Activated naive CD8-positive, alpha-beta T cell treated with anti-CD3 and anti-CD28 coated beads, Interleukin-2, amount 10 ng/mL, durations not matched to agents 7 days and 5 days (primary cell): ENCODE measurements at regions not wholly inside any gene's neighbourhood (a gene's known extent, or its start where the extent isn't known, plus 50 kb on each side); places are given as distances from the start of the nearest gene placed in this dataset.
"Not testable (repeated sequence)": the region's sequence is repeated elsewhere in the genome, so short reads cannot be mapped to it uniquely, and the experiment has no call there.

Experiments
- ATAC-seq: fragments of 150-1000 bp; cut with Tn5 transposase; one replicate; pipeline ENCODE4 v1.10.0; 2021; ENCODE audit warnings: low read depth, moderate library complexity
- POLR2A ChIA-PET: fragments of 350-600 bp; sonication (Branson Sonifier 250); formaldehyde crosslinking; loops from one replicate; lab custom pipeline; 2021; ENCODE audit warnings: antibody characterized with exemption; lab: Charles Lee
- DNase-seq: peaks from one replicate; pipeline ENCODE4 v3.0.0; 2021
- H3K27ac Mint-ChIP-seq: one replicate; pipeline ENCODE4 v1.8.0; 2022; ENCODE audit warnings: mild to moderate bottlenecking, mixed read lengths
- H3K27me3 Mint-ChIP-seq: one replicate; pipeline ENCODE4 v1.8.0; 2022; ENCODE audit warnings: mild to moderate bottlenecking, moderate library complexity, mixed read lengths
- H3K36me3 Mint-ChIP-seq: one replicate; pipeline ENCODE4 v1.8.0; 2021; ENCODE audit warnings: mild to moderate bottlenecking, mixed read lengths
- H3K4me1 Mint-ChIP-seq: one replicate; pipeline ENCODE4 v1.8.0; 2021; ENCODE audit warnings: mixed read lengths
- H3K4me3 Mint-ChIP-seq: one replicate; pipeline ENCODE4 v1.8.0; 2022; ENCODE audit warnings: mild to moderate bottlenecking, moderate library complexity, mixed read lengths
- H3K9me3 Mint-ChIP-seq: one replicate; pipeline ENCODE4 v1.8.0; 2021; ENCODE audit warnings: mixed read lengths

- H3K4me1 Mint-ChIP-seq, H3K9me3 Mint-ChIP-seq, H3K27ac Mint-ChIP-seq, H3K4me3 Mint-ChIP-seq, POLR2A ChIA-PET, H3K27me3 Mint-ChIP-seq, H3K36me3 Mint-ChIP-seq: not testable (repeated sequence)
- peak; percentile 41 for DNase-seq
- peak; percentile 61 for ATAC-seq
Measured at GRCh38 chrX:13378562-13379518, 59.0 kb upstream of the ATXN3L start.

GRCh38 chrX:13377550-13377934 is 57.7 kb upstream of the ATXN3L start:
- Mint-ChIP-seq H3K27me3 (peaks cover 3% of the 10 kb centered on the region), H3K27ac (no peak overlapping the region), H3K9me3 (peaks cover 2% of the 10 kb centered on the region), H3K4me3 (no peak overlapping the region), H3K4me1 (peaks cover 3% of the 10 kb centered on the region), H3K36me3 (no peaks in the 10 kb centered on the region)
- ATAC-seq = no peak
- no peak for DNase-seq
- POLR2A ChIA-PET = no interaction called here

GRCh38 chrX:13376857-13377549 is 57.1 kb upstream of the ATXN3L start:
- Mint-ChIP-seq H3K9me3 (peaks cover 2% of the 10 kb centered on the region), H3K36me3 (no peaks in the 10 kb centered on the region), H3K4me1 (peaks cover 3% of the 10 kb centered on the region), H3K4me3 (no peak overlapping the region), H3K27ac (no peak overlapping the region), H3K27me3 (peaks cover 3% of the 10 kb centered on the region)
- ATAC-seq (no peak), DNase-seq (no peak)
- POLR2A ChIA-PET = no interaction called here

- H3K4me1 Mint-ChIP-seq, ATAC-seq, H3K4me3 Mint-ChIP-seq, H3K27me3 Mint-ChIP-seq, POLR2A ChIA-PET, DNase-seq, H3K27ac Mint-ChIP-seq, H3K36me3 Mint-ChIP-seq, H3K9me3 Mint-ChIP-seq: not testable (repeated sequence)
Measured at GRCh38 chrX:13375596-13375995, 55.7 kb upstream of the ATXN3L start.

- DNase-seq (no peak), ATAC-seq (no peak)
- H3K27me3 Mint-ChIP-seq = peaks cover 3% of the 10 kb centered on the region
- H3K9me3 Mint-ChIP-seq = peaks cover 2% of the 10 kb centered on the region
- H3K36me3 Mint-ChIP-seq = no peaks in the 10 kb centered on the region
- H3K4me1 Mint-ChIP-seq = peaks cover 3% of the 10 kb centered on the region
- H3K4me3 Mint-ChIP-seq = no peak overlapping the region
- H3K27ac Mint-ChIP-seq = no peak overlapping the region
- POLR2A ChIA-PET = no interaction called here
Measured at GRCh38 chrX:13374364-13374763, 54.5 kb upstream of the ATXN3L start.

GRCh38 chrX:13373431-13374187 is 53.8 kb upstream of the ATXN3L start:
- Mint-ChIP-seq H3K27me3 (peaks cover 3% of the 10 kb centered on the region), H3K36me3 (no peaks in the 10 kb centered on the region), H3K4me3 (no peak overlapping the region), H3K4me1 (peaks cover 3% of the 10 kb centered on the region), H3K9me3 (peaks cover 2% of the 10 kb centered on the region), H3K27ac (no peak overlapping the region)
- ATAC-seq (no peak), DNase-seq (no peak)
- POLR2A ChIA-PET = no interaction called here

- peaks cover 4% of the 10 kb centered on the region for H3K27me3 Mint-ChIP-seq
- ATAC-seq = no peak
- H3K27ac Mint-ChIP-seq = no peak overlapping the region
- H3K4me3 Mint-ChIP-seq = no peak overlapping the region
- peaks cover 2% of the 10 kb centered on the region for H3K9me3 Mint-ChIP-seq
- H3K36me3 Mint-ChIP-seq = no peaks in the 10 kb centered on the region
- POLR2A ChIA-PET = no interaction called here
- H3K4me1 Mint-ChIP-seq = peaks cover 4% of the 10 kb centered on the region
- DNase-seq = no peak
Measured at GRCh38 chrX:13373027-13373426, 53.2 kb upstream of the ATXN3L start.

GRCh38 chrX:13372203-13372980 is 52.5 kb upstream of the ATXN3L start:
- POLR2A ChIA-PET = no interaction called here
- Mint-ChIP-seq H3K4me3 (no peak overlapping the region), H3K36me3 (no peaks in the 10 kb centered on the region), H3K27me3 (peaks cover 4% of the 10 kb centered on the region), H3K4me1 (peaks cover 4% of the 10 kb centered on the region), H3K9me3 (peaks cover 2% of the 10 kb centered on the region), H3K27ac (no peak overlapping the region)
- no peak for ATAC-seq
- no peak for DNase-seq

- H3K27me3 Mint-ChIP-seq = peaks cover 2% of the 10 kb centered on the region
- no peaks in the 10 kb centered on the region for H3K36me3 Mint-ChIP-seq
- no peak for DNase-seq
- H3K4me3 Mint-ChIP-seq = no peak overlapping the region
- peaks cover 2% of the 10 kb centered on the region for H3K4me1 Mint-ChIP-seq
- H3K9me3 Mint-ChIP-seq = no peaks in the 10 kb centered on the region
- no peak for ATAC-seq
- POLR2A ChIA-PET = interaction anchor here (0.7 kb wide), 1 partner anchor 31 kb away, joined by 4 read pairs; no protein-coding TSS in a partner anchor
- no peak overlapping the region for H3K27ac Mint-ChIP-seq
Measured at GRCh38 chrX:13371186-13371585, 51.3 kb upstream of the ATXN3L start.

GRCh38 chrX:13370713-13371112 is 50.9 kb upstream of the ATXN3L start:
- POLR2A ChIA-PET = interaction anchor here (0.7 kb wide), 1 partner anchor 30 kb away, joined by 4 read pairs; no protein-coding TSS in a partner anchor
- peaks cover 2% of the 10 kb centered on the region for H3K27me3 Mint-ChIP-seq
- H3K9me3 Mint-ChIP-seq = no peaks in the 10 kb centered on the region
- H3K27ac Mint-ChIP-seq = no peak overlapping the region
- H3K4me1 Mint-ChIP-seq = peaks cover 2% of the 10 kb centered on the region
- H3K36me3 Mint-ChIP-seq = no peaks in the 10 kb centered on the region
- no peak overlapping the region for H3K4me3 Mint-ChIP-seq
- DNase-seq = no peak
- ATAC-seq = no peak
